Stimulated activated CD4-positive, alpha-beta T cell treated with anti-CD3 and anti-CD28 coated beads, Interleukin-15, amount 100 ng/mL, for 24 hours (primary cell): ENCODE measurements at regions not wholly inside any gene's neighbourhood (a gene's known extent, or its start where the extent isn't known, plus 50 kb on each side); places are given as distances from the start of the nearest gene placed in this dataset.

Experiments
- DNase-seq: peaks from one replicate; pipeline ENCODE4 v3.0.0-alpha.2; 2020

DNA sequence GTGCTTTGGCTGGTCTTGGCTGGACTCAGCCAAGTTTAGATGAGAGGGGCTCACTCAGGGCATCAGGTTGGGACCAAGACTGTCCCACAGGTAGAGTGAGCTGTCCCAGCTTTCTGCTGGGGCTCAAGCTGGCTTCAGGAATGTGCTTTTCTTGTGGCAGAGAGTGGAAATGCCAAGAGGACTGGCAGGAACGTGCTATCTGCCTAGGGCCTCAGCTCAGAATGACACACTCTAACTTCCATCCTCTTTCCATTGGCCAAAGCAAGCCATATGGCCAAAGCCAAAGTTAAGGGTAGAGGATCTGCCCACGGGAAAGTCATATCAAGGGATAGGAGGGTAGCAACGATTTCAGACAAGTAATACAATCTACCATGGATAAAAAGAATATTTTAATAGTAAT is 178.8 kb downstream of the ABHD5 start:
- no peak for DNase-seq

DNA sequence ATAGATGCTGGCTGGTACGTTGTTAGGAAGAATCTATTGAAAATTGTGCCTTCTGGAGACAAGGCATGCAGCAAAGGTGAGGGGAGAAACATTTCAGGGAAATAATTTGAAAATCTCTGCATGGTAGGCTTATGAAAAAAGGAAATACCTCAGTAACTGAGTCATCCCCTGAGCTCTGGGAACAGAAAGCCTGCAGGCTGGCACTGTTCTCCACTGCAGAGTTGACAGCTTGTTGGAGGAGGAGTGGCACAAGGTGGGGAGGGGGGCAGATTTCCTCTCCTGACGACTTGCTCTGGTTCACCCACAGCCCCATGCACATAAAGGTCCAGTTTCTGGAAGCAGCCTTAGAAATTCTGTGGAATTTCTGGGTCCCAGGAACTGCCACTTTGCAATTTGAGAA is 179.4 kb downstream of the ABHD5 start:
- DNase-seq = no peak

DNA sequence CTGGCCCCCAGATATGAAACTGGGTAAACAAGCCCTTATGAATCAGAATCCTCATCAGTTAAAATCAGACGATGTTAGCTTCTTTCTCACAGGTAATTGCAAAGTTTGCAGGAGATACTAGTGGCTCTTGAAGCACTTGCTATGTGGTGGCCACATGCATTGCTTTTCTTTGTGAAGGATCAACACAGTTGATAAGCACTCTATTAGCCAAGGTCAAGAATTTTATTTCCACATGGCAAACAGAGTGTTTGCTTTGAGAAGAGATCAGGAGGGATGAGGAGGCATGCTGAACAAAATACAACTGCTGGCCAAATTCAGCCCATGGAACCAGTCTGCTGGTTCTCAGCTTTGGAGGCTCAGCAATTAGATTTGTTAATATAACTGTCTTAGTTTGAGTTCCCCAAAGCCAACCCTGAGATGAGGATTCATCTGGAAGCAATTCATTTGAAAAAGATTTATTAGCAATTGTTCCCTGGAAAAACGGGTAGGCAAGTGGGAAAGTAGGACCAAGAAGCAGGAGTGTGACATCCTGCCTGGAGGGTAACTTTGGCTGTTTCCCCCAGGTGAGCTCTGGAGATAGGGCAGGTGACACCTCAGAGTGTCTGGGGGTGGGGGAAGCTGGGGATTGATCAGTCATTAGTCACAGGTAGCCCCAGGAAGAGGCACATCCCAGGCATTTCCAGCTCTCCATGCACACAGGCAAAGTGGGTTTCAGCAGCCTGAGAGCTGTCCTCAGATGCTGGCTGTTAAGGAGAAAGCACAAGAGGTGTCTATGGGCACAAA is 180.3 kb downstream of the ABHD5 start:
- no peak for DNase-seq

DNA sequence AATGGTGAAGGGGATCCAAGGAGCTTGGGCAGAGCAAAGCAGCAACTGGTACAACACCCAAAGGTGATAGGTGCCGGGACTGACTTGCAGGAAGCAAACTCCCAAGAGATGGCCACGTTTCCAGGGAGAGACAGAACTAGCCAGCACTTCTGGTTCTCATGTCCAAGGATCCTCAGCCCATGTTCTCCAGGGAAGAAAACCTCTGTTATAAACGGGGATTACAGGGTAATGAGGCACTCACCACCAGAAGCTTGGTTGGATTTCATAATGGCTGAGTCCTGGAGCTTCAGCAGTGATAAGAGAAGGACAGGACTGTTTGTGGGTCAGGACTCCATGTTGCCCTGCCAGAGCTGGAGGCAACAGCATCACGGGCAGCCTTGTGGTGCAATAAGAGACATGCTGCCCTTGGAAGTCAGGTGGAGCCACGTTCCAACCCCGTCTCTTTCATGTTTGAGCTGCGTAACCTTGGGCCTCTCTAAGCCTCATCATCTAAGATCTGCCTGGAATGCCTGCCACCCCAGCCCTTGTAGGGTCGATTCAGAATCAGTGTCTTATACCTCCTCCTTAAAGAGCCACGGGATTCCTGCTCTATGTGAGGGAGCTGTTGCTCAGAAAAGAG is 181.0 kb downstream of the ABHD5 start:
- DNase-seq = no peak

DNA sequence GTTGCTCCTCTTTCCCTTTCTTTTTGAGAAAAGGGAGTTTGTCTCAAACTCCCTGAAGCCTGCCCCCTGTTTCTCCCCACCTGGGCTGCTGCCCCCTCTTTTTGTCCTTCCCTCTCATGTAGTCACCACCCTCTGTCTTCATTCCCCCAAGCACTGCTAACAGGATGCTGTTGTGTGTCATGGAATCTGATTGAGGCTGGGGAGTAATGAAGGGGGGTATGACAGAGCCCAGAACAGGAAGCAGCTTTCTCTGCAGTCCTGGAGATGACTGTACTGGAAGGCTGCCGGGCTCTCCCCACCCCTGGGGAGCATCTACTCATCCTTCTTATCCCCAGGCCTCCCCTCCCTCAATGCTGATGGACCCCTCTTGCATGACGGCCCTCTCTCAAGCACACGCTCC is 181.6 kb downstream of the ABHD5 start:
- DNase-seq = no peak

DNA sequence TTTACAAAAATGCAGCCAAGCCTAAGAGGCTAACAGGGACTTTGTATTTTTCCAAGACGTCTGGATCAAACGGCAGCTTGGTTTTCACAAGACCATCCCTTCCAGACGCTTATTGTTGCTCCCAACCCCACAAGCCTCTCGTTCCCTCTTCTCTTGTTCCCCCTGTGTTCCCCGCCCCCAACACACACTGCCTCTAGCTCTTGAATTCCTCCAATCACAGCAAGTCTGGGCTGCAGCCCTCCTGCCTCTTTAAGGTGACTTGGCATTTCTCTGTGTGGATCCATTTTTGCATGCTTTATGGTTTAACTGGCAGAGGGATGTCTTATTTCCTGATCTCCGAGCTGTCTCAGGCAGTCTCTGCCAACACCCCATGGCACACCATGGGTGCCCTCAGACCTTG is 182.2 kb downstream of the ABHD5 start:
- no peak for DNase-seq

DNA sequence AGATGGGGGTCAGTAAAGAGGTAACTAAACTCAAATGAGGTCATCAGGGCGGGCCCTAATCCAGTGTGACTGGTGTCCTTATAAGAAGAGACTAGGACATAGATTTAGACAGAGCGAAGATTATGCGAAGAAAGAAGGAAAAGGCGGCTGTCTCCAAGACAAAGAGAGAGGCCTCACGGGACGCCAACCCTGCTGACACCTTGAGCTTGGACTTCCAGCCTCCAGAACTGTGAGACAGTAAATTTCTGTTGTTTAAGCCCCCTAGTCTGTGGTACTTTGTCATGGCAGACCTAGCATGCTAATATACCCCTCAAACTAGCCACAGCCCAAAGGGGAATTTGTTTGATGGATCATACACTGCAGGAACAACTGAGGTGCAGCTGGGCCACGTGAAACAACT is 183.0 kb downstream of the ABHD5 start:
- DNase-seq = no peak

DNA sequence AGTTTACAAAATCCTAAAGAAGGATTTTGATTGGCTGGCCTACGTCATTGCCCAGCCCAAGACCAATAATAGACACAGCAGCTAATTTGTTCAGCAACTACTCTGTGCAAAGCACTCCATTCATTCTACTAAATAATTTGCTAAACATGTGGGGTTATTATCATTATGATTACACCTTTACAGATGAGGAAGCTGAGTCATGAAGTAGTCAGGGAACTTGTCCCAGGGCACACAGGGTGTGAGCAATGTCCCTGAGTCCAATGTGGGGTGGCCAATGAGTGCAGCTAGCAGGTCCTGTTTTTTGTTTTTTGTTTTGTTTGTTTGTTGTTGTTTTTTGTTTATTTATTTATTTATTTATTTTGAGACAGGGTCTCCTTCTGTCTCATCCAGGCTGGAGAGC is 183.6 kb downstream of the ABHD5 start:
- DNase-seq = no peak

DNA sequence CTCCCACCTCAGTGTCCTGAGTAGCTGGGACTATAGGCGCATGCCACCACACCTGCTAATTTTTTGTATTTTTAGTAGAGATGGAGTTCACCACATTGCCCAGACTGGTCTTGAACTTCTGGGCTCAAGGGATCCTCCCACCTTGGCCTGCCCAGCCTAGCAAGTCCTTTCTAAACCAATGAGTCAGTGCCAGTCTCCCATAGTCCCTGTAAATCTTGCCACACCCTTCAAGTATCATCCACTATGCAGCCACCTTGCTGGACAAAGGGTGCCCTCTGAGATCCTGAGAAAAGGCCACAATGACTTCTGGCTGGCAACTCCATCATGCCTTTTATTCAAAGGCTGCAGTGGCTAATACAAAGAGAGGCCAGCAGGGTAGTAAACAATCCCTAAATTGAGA is 184.0 kb downstream of the ABHD5 start:
- no peak for DNase-seq

DNA sequence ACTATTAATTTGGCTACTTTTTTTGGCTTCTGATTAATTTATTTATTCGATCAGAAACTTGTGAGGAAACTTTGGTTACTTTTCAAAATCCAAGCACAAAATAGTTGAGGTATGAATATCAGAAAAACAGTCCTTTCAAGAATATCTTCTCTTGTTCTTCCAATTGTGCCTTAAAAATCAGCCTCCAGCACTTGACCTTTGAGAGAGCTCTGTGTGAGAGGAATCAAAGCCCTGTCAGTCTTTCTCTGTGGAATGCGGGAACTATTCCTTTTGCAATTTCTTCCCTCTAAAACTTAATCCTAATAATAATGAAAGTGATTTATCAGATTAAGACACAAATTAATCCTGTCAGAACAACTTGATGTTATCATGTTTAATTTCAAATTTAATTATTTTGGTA is 185.9 kb downstream of the ABHD5 start:
- no peak for DNase-seq

DNA sequence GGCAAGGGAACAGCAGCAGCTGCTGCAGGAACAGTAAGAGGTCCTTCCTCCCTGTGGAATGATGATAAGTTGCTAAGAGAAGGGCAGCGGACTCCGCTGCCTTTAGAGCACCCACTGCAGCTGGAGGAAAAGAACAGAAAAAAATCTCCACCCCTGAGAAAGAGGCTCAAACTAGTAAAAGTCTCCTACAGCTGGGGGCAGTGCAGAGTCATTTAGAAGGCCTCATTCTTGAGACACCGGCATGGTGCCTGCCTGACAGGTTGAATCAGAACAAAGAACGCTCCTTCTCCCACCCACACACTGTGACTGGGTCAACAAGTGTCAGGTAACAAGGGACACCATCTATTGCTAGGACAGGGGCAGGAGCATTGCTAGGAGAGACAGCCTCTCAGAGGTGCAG is 188.4 kb downstream of the ABHD5 start:
- DNase-seq = peak; percentile 14

DNA sequence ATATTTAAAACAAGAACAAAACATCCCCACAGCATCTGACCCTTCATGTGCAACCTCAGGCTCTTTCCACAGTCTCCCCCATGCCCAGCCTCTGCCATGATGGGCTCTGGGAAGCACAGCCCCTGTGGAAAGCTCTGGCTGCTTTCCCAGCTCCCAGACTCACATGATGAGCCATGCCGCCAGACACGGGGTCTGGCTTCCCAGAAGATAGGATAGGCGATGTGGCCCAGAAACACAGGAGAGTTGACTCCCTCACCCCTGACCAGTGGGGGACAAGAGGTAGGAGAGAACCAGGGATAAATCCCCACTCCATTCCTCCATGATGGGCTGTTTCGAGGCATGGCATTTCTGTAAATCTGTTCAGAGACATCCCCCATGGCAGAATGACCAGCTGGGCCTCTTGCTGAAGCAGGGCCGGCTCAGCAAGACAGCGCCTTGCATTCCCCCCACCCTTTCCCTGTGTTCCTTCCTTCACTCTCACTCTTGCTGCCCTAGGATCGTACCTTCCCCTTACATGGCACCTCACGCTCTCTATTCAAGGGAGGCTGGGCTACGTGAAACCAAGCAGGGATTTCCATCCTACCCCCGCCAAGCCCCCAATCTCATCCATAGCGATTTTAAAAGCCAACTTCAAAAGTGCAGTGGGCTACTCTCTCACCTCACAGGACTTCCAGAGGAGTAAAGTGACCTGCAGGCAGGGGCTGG is 192.4 kb downstream of the ABHD5 start:
- no peak for DNase-seq

DNA sequence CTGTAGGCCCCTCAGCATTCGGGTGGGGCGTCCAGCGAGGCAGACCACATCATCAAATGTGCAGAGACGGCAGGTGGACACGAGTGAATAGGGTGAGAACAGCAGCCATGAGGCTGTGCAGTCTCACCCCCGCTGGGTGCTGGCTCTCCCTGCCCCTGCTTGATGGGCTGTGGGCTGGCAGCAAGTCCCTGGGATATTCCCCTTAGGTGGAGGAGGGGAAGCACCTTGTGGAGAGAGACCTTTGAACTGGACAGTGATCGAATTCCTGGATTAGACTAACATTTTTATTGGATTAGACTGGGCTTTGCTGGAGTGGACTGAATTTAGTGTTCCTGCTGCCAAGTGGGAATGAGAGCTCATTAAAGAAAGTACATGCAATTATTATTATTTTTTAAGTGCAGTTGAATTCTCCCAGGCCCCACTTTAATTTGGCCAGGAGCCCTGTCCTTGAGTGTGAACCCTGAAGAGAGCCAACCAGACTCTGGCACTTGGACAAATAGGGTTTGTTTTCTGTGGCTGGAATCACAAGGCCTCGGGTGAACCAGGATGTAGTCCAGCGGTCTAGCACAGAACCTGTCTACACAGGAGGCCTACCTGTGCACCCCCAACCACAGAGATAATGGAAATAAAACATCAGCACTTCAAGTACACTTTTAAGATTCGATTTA is 193.1 kb downstream of the ABHD5 start:
- DNase-seq = no peak

DNA sequence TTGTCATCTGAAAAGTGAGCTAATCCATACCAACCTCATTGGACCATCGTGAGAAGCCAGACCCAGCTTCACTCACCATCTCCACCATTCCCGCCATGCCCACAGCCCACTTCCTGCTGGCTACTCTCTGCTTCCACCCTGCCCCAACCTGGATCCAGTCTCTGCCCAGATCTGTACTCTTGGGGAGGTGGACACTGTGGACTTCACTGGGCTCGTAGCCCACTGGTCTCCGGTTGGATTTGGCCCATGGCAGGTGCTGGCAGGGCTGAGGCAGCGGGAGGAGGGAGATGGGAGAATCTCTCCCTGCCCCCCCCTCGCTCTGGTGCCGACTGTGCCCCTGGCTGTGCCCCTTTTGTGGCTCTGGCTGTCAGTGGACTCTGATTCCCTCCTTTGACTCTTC is 193.8 kb downstream of the ABHD5 start:
- no peak for DNase-seq

DNA sequence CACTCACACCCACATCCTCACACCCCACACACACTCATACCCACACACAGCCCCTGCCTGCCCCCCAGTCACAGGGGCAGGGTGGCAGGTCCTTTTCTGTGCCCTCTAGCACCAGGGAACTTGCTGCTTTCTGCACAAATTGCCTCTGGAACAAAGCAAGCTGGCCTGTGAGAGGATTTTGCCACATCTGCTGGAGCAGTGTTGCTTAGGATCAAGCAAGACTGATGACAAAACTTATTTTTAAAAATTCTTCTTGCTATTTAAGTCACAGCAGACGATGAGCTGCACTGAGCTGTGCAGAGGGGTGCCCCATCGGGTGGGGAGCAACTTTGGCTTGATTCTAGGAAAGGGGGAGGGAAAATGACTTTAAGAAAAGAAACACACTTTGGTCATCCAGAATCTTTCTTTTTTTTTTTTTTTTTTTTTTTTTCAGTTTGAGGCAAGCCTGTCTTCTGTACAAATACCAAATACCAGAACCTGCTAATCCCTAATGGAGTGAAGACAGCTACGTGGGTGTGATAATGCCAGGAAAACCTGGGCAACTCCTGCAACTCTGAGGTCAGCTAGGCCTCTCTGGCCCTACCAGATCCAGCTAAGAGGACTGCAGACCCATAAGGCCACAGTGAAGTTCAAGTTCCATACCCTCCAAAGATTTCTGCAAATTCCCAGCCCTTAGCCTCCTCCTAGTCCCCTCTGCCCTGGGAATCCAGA is 195.3 kb downstream of the ABHD5 start:
- no peak for DNase-seq

DNA sequence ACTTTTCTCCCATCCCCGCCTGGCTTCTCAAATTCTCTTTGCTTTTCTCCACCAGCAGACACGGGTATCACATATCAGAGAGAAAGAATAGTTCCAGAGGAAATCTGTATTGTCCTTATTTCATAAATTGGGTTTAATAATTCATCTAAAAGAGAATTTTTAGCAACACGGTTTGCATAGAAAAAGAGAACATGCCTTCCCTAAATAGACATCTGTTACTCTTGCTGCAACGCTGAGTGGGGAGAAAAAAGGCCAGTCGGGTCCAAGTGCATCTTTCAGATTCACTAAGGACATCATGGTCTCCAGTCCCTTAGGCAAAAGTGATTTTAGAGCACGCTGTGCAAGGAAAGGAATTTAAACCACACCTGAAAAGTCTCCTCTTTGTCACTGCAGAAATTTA is 201.3 kb downstream of the ABHD5 start:
- no peak for DNase-seq

DNA sequence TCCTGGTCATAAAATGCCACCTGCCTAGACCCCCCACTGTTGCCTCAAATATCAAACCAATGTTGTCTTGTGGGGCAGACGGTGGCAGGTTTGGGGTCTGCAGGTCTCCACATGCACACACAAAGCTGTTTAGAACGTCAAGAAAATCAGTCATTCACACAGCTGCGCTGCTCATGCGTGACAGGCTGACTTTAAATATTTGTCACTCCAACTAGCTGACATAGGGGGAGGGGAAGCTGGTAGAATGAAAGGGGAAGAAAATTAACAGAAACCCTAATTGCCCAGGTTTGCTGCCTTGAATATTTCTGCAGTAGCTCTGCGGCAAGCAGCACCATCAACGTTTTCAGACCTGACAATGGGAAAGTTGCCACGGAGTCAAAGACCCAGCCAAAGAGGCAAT is 201.8 kb downstream of the ABHD5 start:
- DNase-seq = no peak

DNA sequence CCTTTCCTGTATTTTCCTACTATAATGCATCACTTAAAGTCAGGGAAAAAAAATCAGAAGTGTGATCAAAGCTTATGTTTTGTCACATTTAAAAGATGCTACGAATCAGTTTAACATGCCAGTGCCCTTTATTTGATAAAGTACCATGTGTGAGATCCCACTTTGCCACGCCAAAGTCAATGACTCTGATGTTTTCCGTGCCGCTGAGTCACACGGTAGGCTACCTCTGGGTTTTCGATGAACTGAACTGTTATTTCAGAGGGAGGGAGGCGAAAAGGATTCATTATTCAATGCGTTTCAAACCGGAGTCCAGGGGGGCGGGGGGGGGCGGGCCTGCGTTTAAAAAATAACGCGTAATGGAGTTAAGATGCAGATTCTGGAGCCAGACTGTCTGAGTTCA is 203.0 kb downstream of the ABHD5 start:
- peak; percentile 35 for DNase-seq

DNA sequence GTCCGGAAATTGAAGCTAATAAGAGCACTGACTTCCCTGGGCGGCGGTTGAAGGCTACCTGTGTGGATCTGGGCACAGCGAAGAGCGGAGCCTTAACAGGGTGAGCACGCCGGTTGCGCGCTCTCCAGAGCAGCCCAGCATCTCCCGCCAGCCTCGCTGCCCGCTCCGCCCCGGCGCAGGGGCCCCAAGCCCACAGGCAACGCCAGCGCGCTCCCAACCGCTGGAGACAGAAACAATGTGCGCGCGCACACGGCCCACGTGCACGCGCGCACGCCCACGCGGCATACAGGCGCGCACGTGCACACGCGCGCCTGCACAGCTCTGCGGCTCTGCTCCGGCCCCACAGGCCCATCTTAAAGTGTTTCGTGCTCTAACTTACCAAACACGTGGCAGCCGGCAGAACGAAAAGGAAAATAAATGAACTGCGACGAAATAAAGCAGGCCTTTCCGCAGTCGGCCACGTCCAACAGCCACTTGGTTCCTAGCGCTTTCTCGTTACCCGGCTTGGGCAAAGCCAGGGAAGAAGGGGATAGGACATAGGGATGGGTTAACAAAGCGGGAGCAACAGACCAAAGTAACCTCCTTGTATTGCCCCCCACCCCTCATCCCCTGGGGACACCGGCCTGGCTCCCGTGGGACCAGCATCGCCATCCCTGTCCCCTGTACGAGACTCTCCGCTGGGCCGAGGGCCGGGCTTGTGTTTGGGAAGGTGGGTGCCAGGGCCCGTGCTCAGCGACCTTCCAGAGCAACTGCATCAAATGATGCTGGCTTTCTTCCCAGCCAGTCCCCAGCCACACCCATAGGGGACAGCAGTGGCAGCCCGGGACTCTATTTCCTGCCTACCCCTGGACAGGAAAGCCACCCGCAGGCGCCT is 203.7 kb downstream of the ABHD5 start:
- DNase-seq = peak; percentile 68

DNA sequence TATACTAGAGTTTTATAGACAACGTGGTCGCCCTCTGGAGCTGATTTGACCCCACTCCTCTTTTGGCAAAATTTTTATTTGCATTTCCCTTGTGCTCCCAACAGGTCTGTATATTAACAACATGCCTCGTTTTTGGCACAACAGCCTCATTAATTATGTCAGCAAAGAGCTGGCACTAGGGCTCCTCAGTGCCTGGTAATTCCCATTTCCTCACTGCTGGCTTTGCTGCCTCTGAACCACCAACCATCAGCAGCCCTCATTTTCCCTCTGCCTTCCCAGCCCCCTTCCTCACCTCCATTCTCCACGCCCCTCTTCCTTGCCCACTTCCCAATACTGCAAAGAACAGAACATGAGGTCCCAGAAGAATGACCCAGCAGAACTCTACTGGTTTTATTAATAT is 204.8 kb downstream of the ABHD5 start:
- no peak for DNase-seq

DNA sequence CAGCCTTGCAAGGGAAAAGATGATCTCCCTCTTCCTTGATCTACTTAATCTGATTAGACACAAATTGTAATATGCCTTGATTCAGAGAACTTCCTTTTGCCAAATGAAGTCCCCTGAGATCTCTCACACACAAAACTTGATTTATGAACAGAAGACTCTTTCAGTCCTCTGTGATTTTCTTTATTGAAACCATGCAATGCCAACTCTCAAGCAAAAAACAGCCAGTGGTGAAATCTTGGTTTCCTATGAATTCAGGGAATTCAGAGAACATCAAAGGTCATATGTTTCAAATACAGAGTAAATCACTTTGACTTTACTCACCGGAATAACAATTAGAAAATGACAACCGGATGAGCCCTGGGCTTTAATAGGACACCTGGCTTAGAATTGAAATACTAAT is 211.7 kb downstream of the ABHD5 start:
- DNase-seq = no peak

DNA sequence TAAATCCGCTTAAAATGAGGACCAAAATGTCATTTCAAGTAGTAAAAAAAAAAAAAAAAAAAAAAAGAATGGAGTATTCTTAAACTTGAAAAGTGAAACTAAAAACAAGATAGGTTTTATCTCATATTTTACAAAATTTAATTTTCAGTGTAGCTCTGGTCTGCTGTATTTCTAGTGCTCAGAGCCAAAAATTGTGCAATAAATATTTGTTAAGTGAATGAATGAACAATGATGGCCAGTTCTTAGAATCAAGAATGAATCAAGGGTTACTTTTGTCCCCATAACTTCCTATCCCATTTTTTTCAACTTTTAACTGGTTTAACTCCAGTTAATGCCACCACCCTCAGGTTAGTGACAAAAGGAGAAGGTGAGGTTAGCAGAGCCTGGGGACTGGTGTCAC is 214.4 kb downstream of the ABHD5 start:
- no peak for DNase-seq
